HCT116 (cell line): ENCODE measurements at regions not wholly inside any gene's neighbourhood (a gene's known extent, or its start where the extent isn't known, plus 50 kb on each side); places are given as distances from the start of the nearest gene placed in this dataset.
A peak's percentile ranks its signal among the peaks of the same experiment; 100 is the strongest.

ENCODE experiments used
- EGR1 ChIP-seq: IDR thresholded peaks from 2 replicates; pipeline ENCODE4 v1.6.1; 2012; ENCODE audit warnings: low read depth
- EZH2 ChIP-seq: fragments of 200-600 bp; sonication (generic); IDR thresholded peaks from 2 replicates; pipeline ENCODE4 v1.6.1; 2017; ENCODE audit warnings: antibody characterized with exemption, mixed run types
- EZH2phosphoT487 ChIP-seq: fragments of 200-600 bp; IDR thresholded peaks from 2 replicates; pipeline ENCODE4 v1.6.1; 2018; ENCODE audit warnings: antibody characterized with exemption, borderline replicate concordance
- JUND ChIP-seq: IDR thresholded peaks from 2 replicates; pipeline ENCODE4 v1.6.1; 2012
- POLR2A ChIP-seq: IDR thresholded peaks from 2 replicates; pipeline ENCODE4 v1.7.0; 2011; ENCODE audit warnings: borderline replicate concordance; ENCODE audit not compliant: insufficient read depth, insufficient read length; ENCODE audit errors: extremely low read depth
- POLR2AphosphoS5 ChIP-seq: IDR thresholded peaks from 2 replicates; pipeline ENCODE4 v1.6.1; 2011; ENCODE audit warnings: mild to moderate bottlenecking, low read depth, low read length, moderate library complexity
- RAD21 ChIP-seq: IDR thresholded peaks from 2 replicates; pipeline ENCODE4 v1.6.1; 2012; ENCODE audit warnings: low read depth, mild to moderate bottlenecking
- SIN3A ChIP-seq: IDR thresholded peaks from 2 replicates; pipeline ENCODE4 v1.6.1; 2012; ENCODE audit warnings: low read depth
- ZFX ChIP-seq: fragments of 450-650 bp; IDR thresholded peaks from 2 replicates; pipeline ENCODE4 v1.6.1; 2017
- ZNF274 ChIP-seq: fragments of 200-500 bp; sonication (Bioruptor generic); IDR thresholded peaks from 2 replicates; pipeline ENCODE4 v1.6.1; 2014; ENCODE audit warnings: mild to moderate bottlenecking, low read depth, low read length, inconsistent platforms
- TF ChIP-seq, protein P1 (sequence below), 3 experiments: fragments of 200-600 bp in 1 of 3; sonication (generic) in 1 of 3; IDR thresholded peaks in 2 of 3; conservative IDR thresholded peaks in 1 of 3; 2 replicates each; pipeline ENCODE4 v1.5.1; 2012 to 2017; ENCODE audit warnings: low read depth in 2 of 3, low read length in 2 of 3, antibody characterized with exemption in 1 of 3, borderline replicate concordance in 1 of 3, control low read depth in 1 of 3, mild to moderate bottlenecking in 1 of 3, mixed read lengths in 1 of 3, mixed run types in 1 of 3, moderate library complexity in 1 of 3; ENCODE audit not compliant: insufficient read depth in 1 of 3
- TF ChIP-seq, protein P2 (sequence below): IDR thresholded peaks from 2 replicates; pipeline ENCODE4 v1.6.1; 2012; ENCODE audit warnings: low read depth
- TF ChIP-seq, protein P3 (sequence below): IDR thresholded peaks from 2 replicates; pipeline ENCODE4 v1.6.1; 2012

DNA sequence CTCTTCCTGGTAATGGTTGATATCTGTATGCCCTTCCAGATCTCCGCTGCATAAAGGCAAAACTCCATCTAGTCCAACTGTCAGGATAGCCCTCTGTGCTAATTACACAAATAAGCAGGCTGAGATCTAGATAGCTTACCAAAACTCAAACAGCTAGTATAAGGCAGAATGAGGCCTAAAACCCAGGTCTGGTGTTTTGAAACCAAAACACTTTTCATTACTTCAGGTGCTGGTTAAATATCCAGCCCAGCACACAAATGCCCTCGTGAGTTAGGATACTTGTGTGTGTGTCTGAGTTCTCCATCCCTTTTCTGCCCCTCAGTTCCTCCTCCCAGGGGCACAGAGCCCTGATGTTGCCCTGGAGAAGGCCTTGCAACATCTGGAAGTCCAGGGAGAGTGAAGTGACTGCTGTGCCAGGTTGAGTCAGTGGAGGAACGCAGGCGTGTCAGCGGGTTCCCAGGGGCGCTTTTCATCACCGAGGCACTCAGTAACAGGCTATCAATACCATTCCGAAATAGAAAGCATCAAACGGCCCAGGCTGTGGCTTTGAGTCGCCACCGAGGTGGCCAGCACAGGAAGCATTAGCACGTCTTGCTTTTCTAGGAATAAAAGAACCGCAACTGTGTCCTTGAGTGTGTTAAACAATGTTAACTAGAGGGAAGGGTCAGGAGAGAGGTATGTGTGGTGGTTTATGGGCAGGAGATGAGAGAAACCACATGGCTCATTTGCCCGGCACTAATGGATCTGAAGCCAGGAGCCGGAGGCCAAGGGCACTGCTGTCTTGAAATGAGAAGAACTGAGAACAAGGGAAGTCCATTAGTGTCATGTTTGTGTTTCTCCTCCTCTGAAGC is 90.7 kb upstream of the WLS start:
- no peak for TF ChIP-seq ZNF274
- TF ChIP-seq, protein P1, sequence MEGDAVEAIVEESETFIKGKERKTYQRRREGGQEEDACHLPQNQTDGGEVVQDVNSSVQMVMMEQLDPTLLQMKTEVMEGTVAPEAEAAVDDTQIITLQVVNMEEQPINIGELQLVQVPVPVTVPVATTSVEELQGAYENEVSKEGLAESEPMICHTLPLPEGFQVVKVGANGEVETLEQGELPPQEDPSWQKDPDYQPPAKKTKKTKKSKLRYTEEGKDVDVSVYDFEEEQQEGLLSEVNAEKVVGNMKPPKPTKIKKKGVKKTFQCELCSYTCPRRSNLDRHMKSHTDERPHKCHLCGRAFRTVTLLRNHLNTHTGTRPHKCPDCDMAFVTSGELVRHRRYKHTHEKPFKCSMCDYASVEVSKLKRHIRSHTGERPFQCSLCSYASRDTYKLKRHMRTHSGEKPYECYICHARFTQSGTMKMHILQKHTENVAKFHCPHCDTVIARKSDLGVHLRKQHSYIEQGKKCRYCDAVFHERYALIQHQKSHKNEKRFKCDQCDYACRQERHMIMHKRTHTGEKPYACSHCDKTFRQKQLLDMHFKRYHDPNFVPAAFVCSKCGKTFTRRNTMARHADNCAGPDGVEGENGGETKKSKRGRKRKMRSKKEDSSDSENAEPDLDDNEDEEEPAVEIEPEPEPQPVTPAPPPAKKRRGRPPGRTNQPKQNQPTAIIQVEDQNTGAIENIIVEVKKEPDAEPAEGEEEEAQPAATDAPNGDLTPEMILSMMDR (IDR thresholded peaks at IDR 0.05 in 2 of 3, conservative IDR thresholded peaks at IDR 0.05 in 1 of 3; ENCODE audit: borderline replicate concordance in 1 of 3, insufficient read depth in 1 of 3, low read depth in 2 of 3, low read length in 2 of 3) = no peak
- peak; percentile 70; the same call in 1 of the 2 replicates for TF ChIP-seq ZFX
- TF ChIP-seq, protein P2, sequence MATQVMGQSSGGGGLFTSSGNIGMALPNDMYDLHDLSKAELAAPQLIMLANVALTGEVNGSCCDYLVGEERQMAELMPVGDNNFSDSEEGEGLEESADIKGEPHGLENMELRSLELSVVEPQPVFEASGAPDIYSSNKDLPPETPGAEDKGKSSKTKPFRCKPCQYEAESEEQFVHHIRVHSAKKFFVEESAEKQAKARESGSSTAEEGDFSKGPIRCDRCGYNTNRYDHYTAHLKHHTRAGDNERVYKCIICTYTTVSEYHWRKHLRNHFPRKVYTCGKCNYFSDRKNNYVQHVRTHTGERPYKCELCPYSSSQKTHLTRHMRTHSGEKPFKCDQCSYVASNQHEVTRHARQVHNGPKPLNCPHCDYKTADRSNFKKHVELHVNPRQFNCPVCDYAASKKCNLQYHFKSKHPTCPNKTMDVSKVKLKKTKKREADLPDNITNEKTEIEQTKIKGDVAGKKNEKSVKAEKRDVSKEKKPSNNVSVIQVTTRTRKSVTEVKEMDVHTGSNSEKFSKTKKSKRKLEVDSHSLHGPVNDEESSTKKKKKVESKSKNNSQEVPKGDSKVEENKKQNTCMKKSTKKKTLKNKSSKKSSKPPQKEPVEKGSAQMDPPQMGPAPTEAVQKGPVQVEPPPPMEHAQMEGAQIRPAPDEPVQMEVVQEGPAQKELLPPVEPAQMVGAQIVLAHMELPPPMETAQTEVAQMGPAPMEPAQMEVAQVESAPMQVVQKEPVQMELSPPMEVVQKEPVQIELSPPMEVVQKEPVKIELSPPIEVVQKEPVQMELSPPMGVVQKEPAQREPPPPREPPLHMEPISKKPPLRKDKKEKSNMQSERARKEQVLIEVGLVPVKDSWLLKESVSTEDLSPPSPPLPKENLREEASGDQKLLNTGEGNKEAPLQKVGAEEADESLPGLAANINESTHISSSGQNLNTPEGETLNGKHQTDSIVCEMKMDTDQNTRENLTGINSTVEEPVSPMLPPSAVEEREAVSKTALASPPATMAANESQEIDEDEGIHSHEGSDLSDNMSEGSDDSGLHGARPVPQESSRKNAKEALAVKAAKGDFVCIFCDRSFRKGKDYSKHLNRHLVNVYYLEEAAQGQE = no peak
- TF ChIP-seq RAD21 = no peak
- TF ChIP-seq POLR2A = no peak
- TF ChIP-seq EZH2 = no peak
- TF ChIP-seq EGR1 = no peak
- peak; percentile 79; the same call in 1 of the 2 replicates for TF ChIP-seq JUND
- TF ChIP-seq EZH2phosphoT487 = no peak
- TF ChIP-seq, protein P3, sequence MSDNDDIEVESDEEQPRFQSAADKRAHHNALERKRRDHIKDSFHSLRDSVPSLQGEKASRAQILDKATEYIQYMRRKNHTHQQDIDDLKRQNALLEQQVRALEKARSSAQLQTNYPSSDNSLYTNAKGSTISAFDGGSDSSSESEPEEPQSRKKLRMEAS = no peak; the same call in 1 of the 2 replicates
- TF ChIP-seq POLR2AphosphoS5 = peak; percentile 59
- TF ChIP-seq SIN3A = no peak; the same call in 1 of the 2 replicates
